ENCODE measurements at regions not wholly inside any gene's neighbourhood (a gene's known extent, or its start where the extent isn't known, plus 50 kb on each side); places are given as distances from the start of the nearest gene placed in this dataset.

DNA sequence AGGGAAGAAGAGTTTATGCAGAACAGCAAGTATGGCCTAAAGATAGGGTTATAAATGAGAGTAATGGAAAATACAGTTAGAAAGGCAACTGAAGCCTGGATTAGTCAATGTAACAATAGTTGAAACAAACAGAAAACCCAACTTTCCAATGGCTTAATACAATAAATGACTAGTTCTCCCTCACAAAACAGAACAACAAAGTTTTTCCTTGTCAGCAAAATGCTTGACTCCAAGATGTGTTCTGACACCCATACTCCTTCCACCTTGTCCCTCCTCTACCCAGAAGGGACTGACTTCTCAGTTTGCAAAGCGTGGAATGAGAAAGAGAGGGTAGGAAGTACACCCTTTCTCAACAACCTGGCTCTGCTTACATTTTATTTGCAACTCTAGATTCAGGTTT, 191.4 kb upstream of the OSR1 start:
- Histone ChIP-seq H3K27ac (ENCODE audit: low read depth, low read length, poor library complexity, severe bottlenecking) (no peak overlapping the region), H3K27me3 (ENCODE audit: insufficient read depth, low read length) (no peaks in the 10 kb centered on the region), H2AFZ (ENCODE audit: low read length) (no peak overlapping the region), H4K20me1 (ENCODE audit: insufficient read depth, low read length) (no peaks in the 10 kb centered on the region), H3K4me1 (ENCODE audit: insufficient read depth, low read length, severe bottlenecking) (no peaks in the 10 kb centered on the region), H3F3A (ENCODE audit: insufficient read depth, low read length) (no peaks in the 10 kb centered on the region), H3K4me3 (ENCODE audit: low read depth, low read length, poor library complexity, severe bottlenecking) (no peak overlapping the region), H3K36me3 (ENCODE audit: insufficient read depth, low read length) (no peaks in the 10 kb centered on the region), H3K79me2 (ENCODE audit: insufficient read depth, low read length) (no peaks in the 10 kb centered on the region), H3K9me2 (ENCODE audit: low read depth, low read length) (no peaks in the 10 kb centered on the region), H3K9ac (ENCODE audit: low read length) (no peak overlapping the region), H3K4me2 (ENCODE audit: low read length) (no peak overlapping the region), H3K9me3 (ENCODE audit: low read length) (no peaks in the 10 kb centered on the region)
- TF ChIP-seq EZH2 (IDR thresholded peaks at IDR 0.05; ENCODE audit: borderline replicate concordance, low read length): no peak
- TF ChIP-seq, protein P1, sequence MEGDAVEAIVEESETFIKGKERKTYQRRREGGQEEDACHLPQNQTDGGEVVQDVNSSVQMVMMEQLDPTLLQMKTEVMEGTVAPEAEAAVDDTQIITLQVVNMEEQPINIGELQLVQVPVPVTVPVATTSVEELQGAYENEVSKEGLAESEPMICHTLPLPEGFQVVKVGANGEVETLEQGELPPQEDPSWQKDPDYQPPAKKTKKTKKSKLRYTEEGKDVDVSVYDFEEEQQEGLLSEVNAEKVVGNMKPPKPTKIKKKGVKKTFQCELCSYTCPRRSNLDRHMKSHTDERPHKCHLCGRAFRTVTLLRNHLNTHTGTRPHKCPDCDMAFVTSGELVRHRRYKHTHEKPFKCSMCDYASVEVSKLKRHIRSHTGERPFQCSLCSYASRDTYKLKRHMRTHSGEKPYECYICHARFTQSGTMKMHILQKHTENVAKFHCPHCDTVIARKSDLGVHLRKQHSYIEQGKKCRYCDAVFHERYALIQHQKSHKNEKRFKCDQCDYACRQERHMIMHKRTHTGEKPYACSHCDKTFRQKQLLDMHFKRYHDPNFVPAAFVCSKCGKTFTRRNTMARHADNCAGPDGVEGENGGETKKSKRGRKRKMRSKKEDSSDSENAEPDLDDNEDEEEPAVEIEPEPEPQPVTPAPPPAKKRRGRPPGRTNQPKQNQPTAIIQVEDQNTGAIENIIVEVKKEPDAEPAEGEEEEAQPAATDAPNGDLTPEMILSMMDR (IDR thresholded peaks at IDR 0.05; ENCODE audit: low read length): no peak

DNA sequence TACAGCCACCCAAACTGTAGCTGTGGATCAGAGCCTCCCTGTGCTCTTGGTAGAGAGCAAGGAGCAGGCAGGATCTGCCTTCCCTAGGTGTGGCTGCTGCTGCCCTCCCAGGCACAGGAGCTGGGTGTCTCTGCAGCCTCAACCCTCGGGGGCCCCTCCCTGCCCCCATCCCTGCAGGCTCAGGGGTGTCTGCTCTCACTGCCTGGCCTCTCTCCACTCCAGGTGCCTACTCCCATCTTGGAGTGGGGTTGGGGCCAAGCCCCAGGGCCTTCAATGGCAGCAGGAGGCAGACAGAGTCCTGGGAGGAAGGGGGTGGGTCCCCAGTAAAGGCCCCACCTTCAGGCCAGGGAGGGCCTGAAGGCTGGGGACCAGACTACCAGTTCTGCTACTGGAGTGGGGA, 189.7 kb upstream of the OSR1 start:
- no peak for TF ChIP-seq EZH2 (IDR thresholded peaks at IDR 0.05; ENCODE audit: borderline replicate concordance, low read length)
- TF ChIP-seq, protein P1 (IDR thresholded peaks at IDR 0.05; ENCODE audit: low read length): no peak
- Histone ChIP-seq H3K4me3 (ENCODE audit: low read depth, low read length, poor library complexity, severe bottlenecking) (no peak overlapping the region), H3K9me3 (ENCODE audit: low read length) (no peaks in the 10 kb centered on the region), H3K27ac (ENCODE audit: low read depth, low read length, poor library complexity, severe bottlenecking) (no peak overlapping the region), H4K20me1 (ENCODE audit: insufficient read depth, low read length) (no peaks in the 10 kb centered on the region), H3K9me2 (ENCODE audit: low read depth, low read length) (no peaks in the 10 kb centered on the region), H3K4me1 (ENCODE audit: insufficient read depth, low read length, severe bottlenecking) (no peaks in the 10 kb centered on the region), H3K4me2 (ENCODE audit: low read length) (no peak overlapping the region), H3K79me2 (ENCODE audit: insufficient read depth, low read length) (no peaks in the 10 kb centered on the region), H3K36me3 (ENCODE audit: insufficient read depth, low read length) (no peaks in the 10 kb centered on the region), H2AFZ (ENCODE audit: low read length) (no peak overlapping the region), H3F3A (ENCODE audit: insufficient read depth, low read length) (no peaks in the 10 kb centered on the region), H3K27me3 (ENCODE audit: insufficient read depth, low read length) (no peaks in the 10 kb centered on the region), H3K9ac (ENCODE audit: low read length) (no peak overlapping the region)

DNA sequence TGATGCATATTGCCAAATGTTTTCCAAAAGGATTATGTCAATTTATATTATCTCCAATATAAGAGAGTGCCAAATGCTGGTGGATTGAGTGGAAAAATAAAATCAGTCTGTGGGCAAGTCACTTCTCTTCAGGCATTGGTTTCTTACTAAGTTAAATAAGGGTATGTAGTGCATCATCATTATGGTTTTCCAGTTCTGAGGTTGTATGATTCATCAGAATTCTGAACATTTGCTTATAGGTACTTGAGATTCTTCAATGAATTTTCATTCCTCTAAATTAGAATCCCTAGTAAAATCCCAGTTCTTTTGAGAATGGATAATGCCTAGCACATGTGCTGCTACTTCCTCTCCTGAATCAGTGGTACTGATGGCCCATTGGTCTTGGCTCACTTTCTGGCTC, 188.9 kb upstream of the OSR1 start:
- Histone ChIP-seq H2AFZ (ENCODE audit: low read length) (no peak overlapping the region), H3K4me3 (ENCODE audit: low read depth, low read length, poor library complexity, severe bottlenecking) (no peak overlapping the region), H3K4me1 (ENCODE audit: insufficient read depth, low read length, severe bottlenecking) (no peaks in the 10 kb centered on the region), H3K9ac (ENCODE audit: low read length) (no peak overlapping the region), H3K4me2 (ENCODE audit: low read length) (no peak overlapping the region), H3K9me3 (ENCODE audit: low read length) (no peaks in the 10 kb centered on the region), H3K79me2 (ENCODE audit: insufficient read depth, low read length) (no peaks in the 10 kb centered on the region), H3F3A (ENCODE audit: insufficient read depth, low read length) (no peaks in the 10 kb centered on the region), H3K27ac (ENCODE audit: low read depth, low read length, poor library complexity, severe bottlenecking) (no peak overlapping the region), H3K9me2 (ENCODE audit: low read depth, low read length) (no peaks in the 10 kb centered on the region), H4K20me1 (ENCODE audit: insufficient read depth, low read length) (no peaks in the 10 kb centered on the region), H3K36me3 (ENCODE audit: insufficient read depth, low read length) (no peaks in the 10 kb centered on the region), H3K27me3 (ENCODE audit: insufficient read depth, low read length) (no peaks in the 10 kb centered on the region)
- no peak for TF ChIP-seq EZH2 (IDR thresholded peaks at IDR 0.05; ENCODE audit: borderline replicate concordance, low read length)
- TF ChIP-seq, protein P1 (IDR thresholded peaks at IDR 0.05; ENCODE audit: low read length): no peak

All from OCI-LY1 (cell line).